Ishikawa (cell line): ENCODE measurements at regions not wholly inside any gene's neighbourhood (a gene's known extent, or its start where the extent isn't known, plus 50 kb on each side); places are given as distances from the start of the nearest gene placed in this dataset.

Experiments
- CREB1 ChIP-seq: IDR thresholded peaks from 2 replicates; pipeline ENCODE4 v1.6.1; 2012; ENCODE audit warnings: low read depth
- EP300 ChIP-seq: IDR thresholded peaks from 2 replicates; pipeline ENCODE4 v1.6.1; 2012; ENCODE audit warnings: borderline replicate concordance
- MAX ChIP-seq: IDR thresholded peaks from 2 replicates; pipeline ENCODE4 v1.6.1; 2012
- NFIC ChIP-seq: IDR thresholded peaks from 2 replicates; pipeline ENCODE4 v1.6.1; 2012
- RAD21 ChIP-seq: IDR thresholded peaks from 2 replicates; pipeline ENCODE4 v1.6.1; 2012; ENCODE audit warnings: low read depth
- REST ChIP-seq: IDR thresholded peaks from 2 replicates; pipeline ENCODE4 v1.6.1; 2012; ENCODE audit warnings: low read depth, mild to moderate bottlenecking
- TAF1 ChIP-seq: IDR thresholded peaks from 2 replicates; pipeline ENCODE4 v1.6.1; 2012; ENCODE audit warnings: low read depth, mild to moderate bottlenecking
- YY1 ChIP-seq: IDR thresholded peaks from 2 replicates; pipeline ENCODE4 v1.6.1; 2012; ENCODE audit warnings: low read depth
- TF ChIP-seq, protein P1 (sequence below): IDR thresholded peaks from 2 replicates; pipeline ENCODE4 v1.6.1; 2012

DNA sequence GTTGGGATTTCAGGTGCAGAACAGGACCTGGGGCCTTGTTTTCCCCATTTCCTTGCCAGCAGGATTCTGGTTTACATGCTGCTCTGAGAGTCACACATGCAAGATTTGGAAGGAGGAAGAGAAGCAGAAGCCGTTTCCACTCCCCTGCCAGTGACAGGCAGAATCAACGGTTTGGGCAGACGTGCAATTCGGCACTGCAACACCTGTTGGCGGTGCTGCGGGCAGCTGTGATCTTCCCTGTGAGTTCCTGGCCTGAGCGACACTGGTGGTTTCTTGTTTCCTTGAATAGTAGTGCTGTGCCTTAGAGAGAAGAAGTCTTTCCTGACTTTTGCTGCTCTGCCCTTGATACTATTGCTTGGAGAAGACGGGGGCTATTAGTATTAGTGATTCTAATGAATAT is 1126.2 kb downstream of the TYW1 start:
- no peak for TF ChIP-seq EP300
- no peak for TF ChIP-seq YY1
- TF ChIP-seq REST = no peak
- TF ChIP-seq NFIC = no peak
- no peak for TF ChIP-seq CREB1
- no peak for TF ChIP-seq MAX
- TF ChIP-seq TAF1 = no peak
- no peak for TF ChIP-seq RAD21
- TF ChIP-seq, protein P1, sequence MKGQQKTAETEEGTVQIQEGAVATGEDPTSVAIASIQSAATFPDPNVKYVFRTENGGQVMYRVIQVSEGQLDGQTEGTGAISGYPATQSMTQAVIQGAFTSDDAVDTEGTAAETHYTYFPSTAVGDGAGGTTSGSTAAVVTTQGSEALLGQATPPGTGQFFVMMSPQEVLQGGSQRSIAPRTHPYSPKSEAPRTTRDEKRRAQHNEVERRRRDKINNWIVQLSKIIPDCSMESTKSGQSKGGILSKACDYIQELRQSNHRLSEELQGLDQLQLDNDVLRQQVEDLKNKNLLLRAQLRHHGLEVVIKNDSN = no peak
